SK-N-SH treated with all-trans-retinoic acid at 6 μM for 48 hours (cell line): ENCODE measurements at regions not wholly inside any gene's neighbourhood (a gene's known extent, or its start where the extent isn't known, plus 50 kb on each side); places are given as distances from the start of the nearest gene placed in this dataset.

ENCODE experiments used
- ARNTL ChIP-seq: fragments of 450-650 bp; formaldehyde crosslinking; IDR thresholded peaks from 2 replicates; pipeline ENCODE4 v1.5.0; 2020; ENCODE audit warnings: low read depth, mild to moderate bottlenecking, moderate library complexity, borderline replicate concordance
- ZFP3 ChIP-seq: fragments of 250-450 bp; sonication (Bioruptor Pico); IDR thresholded peaks from 2 replicates; pipeline ENCODE4 v1.5.0; 2020; ENCODE audit warnings: mild to moderate bottlenecking, moderate library complexity
- ZFP30 ChIP-seq: fragments of 450-650 bp; formaldehyde crosslinking; IDR thresholded peaks from 2 replicates; pipeline ENCODE4 v1.5.0; 2022; ENCODE audit warnings: mild to moderate bottlenecking, moderate library complexity

- TF ChIP-seq ARNTL (CRISPR knock-in tag): no peak
- no peak for TF ChIP-seq ZFP30 (CRISPR knock-in tag)
- TF ChIP-seq ZFP3: no peak
Measured at GRCh38 chr15:66646308-66646707, 55.7 kb upstream of the SMAD6 start.
